ENCODE measurements at regions not wholly inside any gene's neighbourhood (a gene's known extent, or its start where the extent isn't known, plus 50 kb on each side); places are given as distances from the start of the nearest gene placed in this dataset.

- peak; percentile 82 for DNase-seq
Observed at GRCh38 chr17:34156741-34157589, 98.1 kb upstream of the CCL2 start.

- DNase-seq: no peak
Observed at GRCh38 chr17:34161690-34162089, 93.4 kb upstream of the CCL2 start.

- DNase-seq: no peak
Observed at GRCh38 chr17:34163123-34163522, 92.0 kb upstream of the CCL2 start.

GRCh38 chr17:34163646-34164045, 91.4 kb upstream of the CCL2 start:
- peak; percentile 76 for DNase-seq

- no peak for DNase-seq
Observed at GRCh38 chr17:34164837-34165236, 90.2 kb upstream of the CCL2 start.

GRCh38 chr17:34166352-34166751, 88.7 kb upstream of the CCL2 start:
- DNase-seq: peak; percentile 55

GRCh38 chr17:34167354-34167753, 87.7 kb upstream of the CCL2 start:
- DNase-seq: no peak

- DNase-seq: no peak
Observed at GRCh38 chr17:34168989-34169388, 86.1 kb upstream of the CCL2 start.

GRCh38 chr17:34169496-34169895, 85.6 kb upstream of the CCL2 start:
- DNase-seq: no peak

GRCh38 chr17:34171245-34171818, 83.8 kb upstream of the CCL2 start:
- DNase-seq: peak; percentile 91

GRCh38 chr17:34172390-34172918, 82.6 kb upstream of the CCL2 start:
- DNase-seq: no peak

- DNase-seq: no peak
Observed at GRCh38 chr17:34173241-34173640, 81.8 kb upstream of the CCL2 start.

GRCh38 chr17:34174496-34174895, 80.6 kb upstream of the CCL2 start:
- DNase-seq: no peak

GRCh38 chr17:34176440-34176839, 78.6 kb upstream of the CCL2 start:
- DNase-seq: no peak

GRCh38 chr17:34177642-34178041, 77.4 kb upstream of the CCL2 start:
- DNase-seq: no peak

GRCh38 chr17:34178092-34178491, 77.0 kb upstream of the CCL2 start:
- peak; percentile 69 for DNase-seq

- DNase-seq: peak; percentile 22
Observed at GRCh38 chr17:34182036-34182803, 72.9 kb upstream of the CCL2 start.

- peak; percentile 74 for DNase-seq
Observed at GRCh38 chr17:34195987-34196386, 59.1 kb upstream of the CCL2 start.

GRCh38 chr17:34198519-34198918, 56.6 kb upstream of the CCL2 start:
- no peak for DNase-seq

- DNase-seq: peak; percentile 13
Observed at GRCh38 chr17:34199454-34199853, 55.6 kb upstream of the CCL2 start.

GRCh38 chr17:34199932-34200534, 55.1 kb upstream of the CCL2 start:
- DNase-seq: peak; percentile 93

- no peak for DNase-seq
Observed at GRCh38 chr17:34201225-34201624, 53.9 kb upstream of the CCL2 start.

- DNase-seq: no peak
Observed at GRCh38 chr17:34201767-34202166, 53.3 kb upstream of the CCL2 start.
